ENCODE measurements at regions not wholly inside any gene's neighbourhood (a gene's known extent, or its start where the extent isn't known, plus 50 kb on each side); places are given as distances from the start of the nearest gene placed in this dataset.

- no peaks in the 10 kb centered on the region for H4K20me1 ChIP-seq (ENCODE audit: low read depth)
- H3K9me3 ChIP-seq (ENCODE audit: low read depth) = no peaks in the 10 kb centered on the region
- DNase-seq (ENCODE audit: low spot score) = no peak
- TF ChIP-seq CTCF (IDR thresholded peaks at IDR 0.05) (no peak), EZH2 (IDR thresholded peaks at IDR 0.05) (no peak), EZH2phosphoT487 (IDR thresholded peaks at IDR 0.05) (no peak)
- Mint-ChIP-seq H3K27ac (no peak overlapping the region), H3K27me3 (ENCODE audit: insufficient read depth, low read depth) (peaks cover 2% of the 10 kb centered on the region), H3K4me1 (no peaks in the 10 kb centered on the region), H3K9me3 (peaks cover 9% of the 10 kb centered on the region), H3K36me3 (peaks cover 2% of the 10 kb centered on the region), H3K4me3 (no peak overlapping the region)
- H3K27ac ChIP-seq = no peak overlapping the region
- H3F3A ChIP-seq (ENCODE audit: low read depth) = no peaks in the 10 kb centered on the region
- H3K4me3 ChIP-seq = no peak overlapping the region
- no peak overlapping the region for H2AFZ ChIP-seq (replicated peaks)
- H3K27me3 ChIP-seq = no peaks in the 10 kb centered on the region
- no peaks in the 10 kb centered on the region for H3K36me3 ChIP-seq
- H3K79me2 ChIP-seq (ENCODE audit: low read depth) = no peaks in the 10 kb centered on the region
- no peaks in the 10 kb centered on the region for H3K4me1 ChIP-seq
- H3K9ac ChIP-seq = no peak overlapping the region
- H3K4me2 ChIP-seq = no peak overlapping the region
These were observed 302.1 kb downstream of the RMST start for GRCh38 chr12:97764700-97765099.

GRCh38 chr12:97767347-97767746, 304.7 kb downstream of the RMST start:
- Histone ChIP-seq H3K9me3 (ENCODE audit: low read depth) (no peaks in the 10 kb centered on the region), H3K4me3 (no peak overlapping the region), H3K4me1 (no peaks in the 10 kb centered on the region), H3K27ac (no peak overlapping the region), H3K79me2 (ENCODE audit: low read depth) (no peaks in the 10 kb centered on the region), H4K20me1 (ENCODE audit: low read depth) (no peaks in the 10 kb centered on the region), H3K36me3 (no peaks in the 10 kb centered on the region), H3K27me3 (no peaks in the 10 kb centered on the region), H3K4me2 (no peak overlapping the region), H3F3A (ENCODE audit: low read depth) (no peaks in the 10 kb centered on the region), H2AFZ (replicated peaks) (no peak overlapping the region), H3K9ac (no peak overlapping the region)
- H3K4me3 Mint-ChIP-seq = no peak overlapping the region
- TF ChIP-seq EZH2 (IDR thresholded peaks at IDR 0.05) (no peak), EZH2phosphoT487 (IDR thresholded peaks at IDR 0.05) (no peak), CTCF (IDR thresholded peaks at IDR 0.05) (no peak)
- no peaks in the 10 kb centered on the region for H3K27me3 Mint-ChIP-seq (ENCODE audit: insufficient read depth, low read depth)
- no peak for DNase-seq (ENCODE audit: low spot score)
- peaks cover 5% of the 10 kb centered on the region for H3K9me3 Mint-ChIP-seq
- H3K27ac Mint-ChIP-seq = no peak overlapping the region
- peaks cover 1% of the 10 kb centered on the region for H3K36me3 Mint-ChIP-seq
- H3K4me1 Mint-ChIP-seq = no peaks in the 10 kb centered on the region

GRCh38 chr12:97778111-97778510, 315.5 kb downstream of the RMST start:
- Histone ChIP-seq H3K4me3 (no peak overlapping the region), H3K36me3 (no peaks in the 10 kb centered on the region), H4K20me1 (ENCODE audit: low read depth) (no peaks in the 10 kb centered on the region), H3K9me3 (ENCODE audit: low read depth) (no peaks in the 10 kb centered on the region), H3K4me2 (no peak overlapping the region), H3K9ac (no peak overlapping the region), H2AFZ (replicated peaks) (no peak overlapping the region), H3K27me3 (no peaks in the 10 kb centered on the region), H3K27ac (no peak overlapping the region), H3K4me1 (no peaks in the 10 kb centered on the region), H3F3A (ENCODE audit: low read depth) (no peaks in the 10 kb centered on the region), H3K79me2 (ENCODE audit: low read depth) (no peaks in the 10 kb centered on the region)
- no peak overlapping the region for H3K4me3 Mint-ChIP-seq
- TF ChIP-seq EZH2 (IDR thresholded peaks at IDR 0.05) (no peak), EZH2phosphoT487 (IDR thresholded peaks at IDR 0.05) (no peak), CTCF (IDR thresholded peaks at IDR 0.05) (no peak)
- peaks cover 18% of the 10 kb centered on the region for H3K9me3 Mint-ChIP-seq
- no peak for DNase-seq (ENCODE audit: low spot score)
- H3K4me1 Mint-ChIP-seq = no peaks in the 10 kb centered on the region
- H3K27me3 Mint-ChIP-seq (ENCODE audit: insufficient read depth, low read depth) = no peaks in the 10 kb centered on the region
- H3K27ac Mint-ChIP-seq = no peak overlapping the region
- H3K36me3 Mint-ChIP-seq = no peaks in the 10 kb centered on the region
